K562 (cell line): ENCODE measurements at regions not wholly inside any gene's neighbourhood (a gene's known extent, or its start where the extent isn't known, plus 50 kb on each side); places are given as distances from the start of the nearest gene placed in this dataset.

Source experiments
- CHD7 ChIP-seq: fragments of 200-600 bp; sonication (generic); IDR thresholded peaks from one replicate; pipeline ENCODE4 v1.6.1; 2012; ENCODE audit warnings: mild to moderate bottlenecking, low read depth, low read length, inconsistent platforms

GRCh38 chr11:44400431-44400830 lies 90.5 kb upstream of the ALX4 start (continued):
- TF ChIP-seq CHD7: no peak
- TF ChIP-seq, all 486 proteins: peak for 14
